ENCODE measurements at regions not wholly inside any gene's neighbourhood (a gene's known extent, or its start where the extent isn't known, plus 50 kb on each side); places are given as distances from the start of the nearest gene placed in this dataset.

GRCh38 chr15:45777781-45778180 is 143.0 kb downstream of the SQOR start:
- no peak for TF ChIP-seq CTCF (IDR thresholded peaks at IDR 0.05)
- no peak for TF ChIP-seq POLR2A (IDR thresholded peaks at IDR 0.05)

All from esophagus squamous epithelium (tissue), 4 donors.